B cell (primary cell): ENCODE measurements at regions not wholly inside any gene's neighbourhood (a gene's known extent, or its start where the extent isn't known, plus 50 kb on each side); places are given as distances from the start of the nearest gene placed in this dataset.

Experiments used
- ATAC-seq: fragments of 200-7000 bp; cut with Tn5 transposase; one replicate; pipeline ENCODE4 v1.10.0; 2021; ENCODE audit warnings: low read depth, mild to moderate bottlenecking, moderate number of reproducible peaks, moderate library complexity
- CTCF ChIA-PET: fragments of 350-600 bp; sonication (Branson Sonifier 250); formaldehyde crosslinking; loops from one replicate; lab custom pipeline; 2021; ENCODE audit warnings: antibody characterized with exemption, inconsistent platforms; lab: Charles Lee
- POLR2A ChIA-PET: fragments of 350-600 bp; sonication (Branson Sonifier 250); formaldehyde crosslinking; loops from one replicate; lab custom pipeline; 2021; ENCODE audit warnings: antibody characterized with exemption; lab: Charles Lee
- DNase-seq: peaks from one replicate; pipeline ENCODE4 v3.0.0; 2013
- H2AFZ ChIP-seq: 2 replicates; pipeline ENCODE4 v1.6.1; 2012; ENCODE audit warnings: mild to moderate bottlenecking, low read depth, low read length; ENCODE audit not compliant: insufficient read depth, poor library complexity, severe bottlenecking
- H3K27ac ChIP-seq, 2 donors: 1 replicate in 1 of 2; 2 replicates in 1 of 2; pipeline ENCODE4 v1.5.1; 2012 to 2013; ENCODE audit warnings: low read length in 2 of 2, mild to moderate bottlenecking in 2 of 2, moderate library complexity in 1 of 2
- H3K27me3 ChIP-seq, 4 experiments: fragments of 200-600 bp in 1 of 4; sonication (generic) in 1 of 4; replicated peaks in 1 of 4; 1 replicate in 2 of 4; 2 replicates in 2 of 4; pipeline versions ENCODE4 v1.6.1 to v1.7.0; 2013 to 2016; ENCODE audit warnings: low read length in 3 of 4, mild to moderate bottlenecking in 2 of 4, mixed read lengths in 1 of 4, moderate library complexity in 1 of 4; ENCODE audit not compliant: insufficient read depth in 4 of 4, control insufficient read depth in 3 of 4; ENCODE audit errors: control extremely low read depth in 1 of 4
- H3K36me3 ChIP-seq, 2 experiments: replicated peaks in 1 of 2; 1 replicate in 1 of 2; 2 replicates in 1 of 2; pipeline versions ENCODE4 v1.6.1 to v1.7.1; 2013; ENCODE audit warnings: low read length in 1 of 2; ENCODE audit not compliant: insufficient read depth in 2 of 2, control insufficient read depth in 1 of 2; ENCODE audit errors: control extremely low read depth in 1 of 2, extremely low read depth in 1 of 2
- H3K4me1 ChIP-seq, 2 donors: fragments of 200-600 bp in 1 of 2; sonication (generic) in 1 of 2; 1 replicate in 1 of 2; 2 replicates in 1 of 2; pipeline versions ENCODE4 v1.5.1 to v1.6.1; 2013 to 2017; ENCODE audit warnings: low read length in 2 of 2; ENCODE audit not compliant: control insufficient read depth in 2 of 2, insufficient read depth in 2 of 2
- H3K4me2 ChIP-seq: replicated peaks from 2 replicates; pipeline ENCODE3; 2012; ENCODE audit warnings: mild to moderate bottlenecking, low read depth, low read length; ENCODE audit not compliant: poor library complexity, severe bottlenecking
- H3K4me3 ChIP-seq, 5 experiments: fragments of 200-600 bp in 1 of 5; sonication (generic) in 1 of 5; 1 replicate in 3 of 5; 2 replicates in 2 of 5; pipeline versions ENCODE4 v1.5.1 to v1.7.0; 2011 to 2016; ENCODE audit warnings: low read length in 4 of 5, mild to moderate bottlenecking in 4 of 5, low read depth in 2 of 5, control low read depth in 1 of 5, moderate library complexity in 1 of 5; ENCODE audit not compliant: insufficient read depth in 1 of 5; ENCODE audit errors: control extremely low read depth in 1 of 5, extremely low read depth in 1 of 5
- H3K79me2 ChIP-seq: fragments of 200-600 bp; sonication (generic); one replicate; pipeline ENCODE4 v1.6.0; 2016; ENCODE audit warnings: low read length; ENCODE audit not compliant: control insufficient read depth, insufficient read depth
- H3K9ac ChIP-seq: fragments of 200-600 bp; sonication (generic); 2 replicates; pipeline ENCODE4 v1.6.1; 2017; ENCODE audit warnings: mild to moderate bottlenecking, low read length, moderate library complexity
- H3K9me3 ChIP-seq, 3 donors: one replicate each; pipeline versions ENCODE4 v1.6.1 to v1.7.1; 2013; ENCODE audit warnings: low read length in 2 of 3; ENCODE audit not compliant: control insufficient read depth in 2 of 3, insufficient read depth in 1 of 3; ENCODE audit errors: control extremely low read depth in 1 of 3
- H4K20me1 ChIP-seq: 2 replicates; pipeline ENCODE4 v1.6.0; 2012; ENCODE audit warnings: mild to moderate bottlenecking, low read length; ENCODE audit not compliant: insufficient read depth, control insufficient read depth, poor library complexity, severe bottlenecking
- H3K27ac Mint-ChIP-seq: one replicate; pipeline ENCODE4 v1.8.0; 2021; ENCODE audit warnings: mixed read lengths
- H3K27me3 Mint-ChIP-seq: one replicate; pipeline ENCODE4 v1.8.0; 2021; ENCODE audit warnings: mixed read lengths
- H3K4me1 Mint-ChIP-seq: one replicate; pipeline ENCODE4 v1.8.0; 2021; ENCODE audit warnings: mixed read lengths
- H3K4me3 Mint-ChIP-seq: one replicate; pipeline ENCODE4 v1.8.0; 2021; ENCODE audit warnings: mixed read lengths
- H3K9me3 Mint-ChIP-seq: one replicate; pipeline ENCODE4 v1.8.0; 2022; ENCODE audit warnings: mixed read lengths; ENCODE audit not compliant: insufficient read depth
- EZH2 ChIP-seq: IDR thresholded peaks from 2 replicates; pipeline ENCODE4 v1.6.1; 2012; ENCODE audit warnings: borderline replicate concordance, low read depth, mild to moderate bottlenecking, moderate library complexity, low read length; ENCODE audit not compliant: insufficient read depth, poor library complexity, severe bottlenecking
- WGBS: methylation state at CpG from one replicate; pipeline ENCODE4 v1.1.5; 2013; ENCODE audit warnings: missing lambda C conversion rate; ENCODE audit not compliant: insufficient coverage; 5-methylcytosine and 5-hydroxymethylcytosine counted together
- intact Hi-C: fragments of 100-400 bp; cut with micrococcal nuclease; formaldehyde crosslinking; loops from one replicate; pipeline ENCODE4 v1.10.0; 2022
- TF ChIP-seq, protein P1 (sequence below): fragments of 200-600 bp; IDR thresholded peaks from one replicate; pipeline ENCODE4 v1.8.0; 2022; ENCODE audit warnings: antibody characterized with exemption, mild to moderate bottlenecking

DNA sequence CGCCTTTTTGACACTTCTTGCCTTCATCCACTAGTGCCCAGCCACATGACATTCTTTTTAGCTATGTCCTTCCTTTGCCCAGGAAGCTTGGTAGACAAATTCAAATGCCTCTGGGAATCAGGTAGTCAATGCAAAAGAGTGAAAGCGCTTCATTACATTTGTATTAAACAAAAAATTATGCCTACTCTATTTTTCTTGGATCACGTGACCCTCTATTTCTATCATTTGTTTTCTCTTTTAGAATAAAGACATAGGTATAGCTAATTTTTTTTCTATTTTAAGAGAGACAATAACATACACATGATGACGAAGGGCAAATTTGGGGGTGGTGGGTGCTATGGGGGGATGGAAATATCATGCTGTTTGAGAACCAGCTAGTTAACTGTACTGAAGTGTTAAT, 384.8 kb downstream of the C3orf38 start:
- no peaks in the 10 kb centered on the region for H3K9me3 ChIP-seq
- CTCF ChIA-PET = no interaction called here
- Mint-ChIP-seq H3K4me1 (peaks cover 5% of the 10 kb centered on the region), H3K4me3 (no peak overlapping the region), H3K27ac (no peak overlapping the region), H3K9me3 (no peaks in the 10 kb centered on the region), H3K27me3 (no peaks in the 10 kb centered on the region)
- H3K27me3 ChIP-seq = no peaks in the 10 kb centered on the region
- no peak for ATAC-seq
- no peak for TF ChIP-seq EZH2
- TF ChIP-seq, protein P1, sequence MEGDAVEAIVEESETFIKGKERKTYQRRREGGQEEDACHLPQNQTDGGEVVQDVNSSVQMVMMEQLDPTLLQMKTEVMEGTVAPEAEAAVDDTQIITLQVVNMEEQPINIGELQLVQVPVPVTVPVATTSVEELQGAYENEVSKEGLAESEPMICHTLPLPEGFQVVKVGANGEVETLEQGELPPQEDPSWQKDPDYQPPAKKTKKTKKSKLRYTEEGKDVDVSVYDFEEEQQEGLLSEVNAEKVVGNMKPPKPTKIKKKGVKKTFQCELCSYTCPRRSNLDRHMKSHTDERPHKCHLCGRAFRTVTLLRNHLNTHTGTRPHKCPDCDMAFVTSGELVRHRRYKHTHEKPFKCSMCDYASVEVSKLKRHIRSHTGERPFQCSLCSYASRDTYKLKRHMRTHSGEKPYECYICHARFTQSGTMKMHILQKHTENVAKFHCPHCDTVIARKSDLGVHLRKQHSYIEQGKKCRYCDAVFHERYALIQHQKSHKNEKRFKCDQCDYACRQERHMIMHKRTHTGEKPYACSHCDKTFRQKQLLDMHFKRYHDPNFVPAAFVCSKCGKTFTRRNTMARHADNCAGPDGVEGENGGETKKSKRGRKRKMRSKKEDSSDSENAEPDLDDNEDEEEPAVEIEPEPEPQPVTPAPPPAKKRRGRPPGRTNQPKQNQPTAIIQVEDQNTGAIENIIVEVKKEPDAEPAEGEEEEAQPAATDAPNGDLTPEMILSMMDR = no peak
- no peak overlapping the region for H3K27ac ChIP-seq
- WGBS = no CpG with 5 or more reads among the region's 4 CpGs
- POLR2A ChIA-PET = no interaction called here
- H3K9ac ChIP-seq = no peak overlapping the region
- no peak for DNase-seq
- no peaks in the 10 kb centered on the region for H4K20me1 ChIP-seq
- H3K36me3 ChIP-seq = no peaks in the 10 kb centered on the region
- intact Hi-C loops = no loop called here
- H2AFZ ChIP-seq = no peak overlapping the region
- no peaks in the 10 kb centered on the region for H3K4me1 ChIP-seq
- no peaks in the 10 kb centered on the region for H3K79me2 ChIP-seq
- no peak overlapping the region for H3K4me3 ChIP-seq
- H3K4me2 ChIP-seq = no peak overlapping the region

DNA sequence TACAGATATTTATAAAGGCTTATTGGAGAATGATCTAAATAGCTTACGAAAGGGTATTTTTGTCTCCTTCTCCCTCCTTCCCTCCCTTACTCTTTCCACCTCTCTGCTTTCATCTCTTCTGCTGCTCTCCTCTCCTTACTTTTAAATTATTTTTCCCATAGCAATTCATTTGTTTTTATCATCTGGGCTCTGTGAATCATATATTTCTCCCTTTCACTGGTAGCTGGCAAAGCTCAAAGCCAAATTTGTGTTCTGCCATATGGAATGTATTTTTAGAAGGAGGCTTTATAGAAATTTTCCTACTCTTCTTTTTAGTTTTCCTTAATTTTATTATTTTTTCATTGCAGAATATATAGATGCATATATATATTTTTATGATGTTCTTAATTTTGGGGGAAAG, 385.8 kb downstream of the C3orf38 start:
- Histone ChIP-seq H3K36me3 (no peaks in the 10 kb centered on the region), H3K4me2 (no peak overlapping the region), H3K27me3 (no peaks in the 10 kb centered on the region), H3K79me2 (no peaks in the 10 kb centered on the region), H3K9ac (no peak overlapping the region), H4K20me1 (no peaks in the 10 kb centered on the region), H3K4me1 (no peaks in the 10 kb centered on the region), H3K9me3 (no peaks in the 10 kb centered on the region), H3K27ac (no peak overlapping the region), H2AFZ (no peak overlapping the region), H3K4me3 (no peak overlapping the region)
- POLR2A ChIA-PET = no interaction called here
- no peak for TF ChIP-seq EZH2
- TF ChIP-seq, protein P1 = no peak
- Mint-ChIP-seq H3K27ac (no peak overlapping the region), H3K27me3 (no peaks in the 10 kb centered on the region), H3K9me3 (no peaks in the 10 kb centered on the region), H3K4me1 (peaks cover 5% of the 10 kb centered on the region), H3K4me3 (no peak overlapping the region)
- CTCF ChIA-PET = no interaction called here
- no peak for DNase-seq
- intact Hi-C loops = no loop called here
- ATAC-seq = no peak
- WGBS = 100% methylated on average over 1 of the region's 1 CpG
